Vagina (tissue), 2 donors: ENCODE measurements at regions not wholly inside any gene's neighbourhood (a gene's known extent, or its start where the extent isn't known, plus 50 kb on each side); places are given as distances from the start of the nearest gene placed in this dataset.

Source experiments
- CTCF ChIP-seq, 3 experiments: fragments of 450-650 bp in 2 of 3; fragments of 200-600 bp in 1 of 3; sonication (generic) in 1 of 3; IDR thresholded peaks; one replicate each; pipeline ENCODE4 v1.5.1; 2017 to 2019; ENCODE audit warnings: antibody characterized with exemption in 3 of 3, mild to moderate bottlenecking in 2 of 3, moderate library complexity in 2 of 3
- POLR2A ChIP-seq, 2 donors: fragments of 450-650 bp; IDR thresholded peaks; one replicate each; pipeline ENCODE4 v1.6.1; 2017; ENCODE audit warnings: antibody characterized with exemption in 2 of 2, mild to moderate bottlenecking in 2 of 2, moderate library complexity in 2 of 2
- POLR2AphosphoS5 ChIP-seq, 2 donors: sonication (generic); formaldehyde crosslinking; IDR thresholded peaks; one replicate each; pipeline ENCODE4 v1.9.0; 2017; ENCODE audit warnings: antibody characterized with exemption in 2 of 2, mild to moderate bottlenecking in 2 of 2, low read depth in 1 of 2; ENCODE audit not compliant: insufficient read depth in 1 of 2

DNA sequence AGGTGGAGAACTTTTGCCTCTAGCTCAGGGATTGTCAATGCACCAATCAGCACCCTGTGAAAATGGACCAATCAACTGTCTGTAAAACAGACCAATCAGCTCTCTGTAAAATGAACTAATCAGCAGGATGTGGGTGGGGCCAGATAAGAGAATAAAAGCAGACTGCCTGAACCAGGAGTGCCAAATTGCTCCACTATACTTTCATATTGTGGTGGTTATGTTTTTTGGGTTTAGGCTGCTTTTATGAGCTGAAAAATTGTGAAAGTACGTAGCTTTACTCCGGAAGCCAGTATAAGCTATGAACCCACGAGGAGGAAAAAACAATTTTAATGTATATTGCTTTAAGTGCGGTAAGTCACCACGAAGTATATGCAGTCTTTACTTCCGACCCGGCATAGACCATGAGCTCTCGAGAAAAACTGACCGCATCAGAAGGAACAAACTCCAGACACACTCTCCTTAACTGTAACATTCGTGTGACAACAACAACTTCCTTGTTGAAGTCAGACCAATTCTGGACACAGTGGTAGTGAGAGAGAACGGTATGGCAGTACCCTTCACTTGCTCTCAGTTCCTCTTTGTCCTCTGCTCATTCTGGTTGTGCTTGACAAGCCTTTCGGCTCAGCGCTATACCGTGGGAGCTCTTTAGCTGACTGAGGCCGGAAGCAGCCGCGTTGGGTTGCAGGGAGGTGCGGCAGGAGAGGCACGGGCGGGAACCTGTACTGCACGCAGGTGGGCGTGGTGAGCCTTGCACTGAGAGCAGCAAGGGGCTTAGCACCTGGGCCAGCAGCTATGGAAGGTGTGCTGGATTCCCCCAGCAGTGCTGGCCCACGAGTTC, 81.9 kb upstream of the E2F3 start:
- TF ChIP-seq POLR2AphosphoS5 (IDR thresholded peaks at IDR 0.05; ENCODE audit: insufficient read depth in 1 of 2, low read depth in 1 of 2) (no peak), CTCF (IDR thresholded peaks at IDR 0.05) (no peak), POLR2A (IDR thresholded peaks at IDR 0.05) (no peak)
